ENCODE measurements at regions not wholly inside any gene's neighbourhood (a gene's known extent, or its start where the extent isn't known, plus 50 kb on each side); places are given as distances from the start of the nearest gene placed in this dataset.

- Histone ChIP-seq H3K36me3 (no peaks in the 10 kb centered on the region), H3K9me3 (replicated peaks) (peaks cover 7% of the 10 kb centered on the region), H3K27ac (replicated peaks) (no peak overlapping the region), H3K27me3 (ENCODE audit: low read depth) (no peaks in the 10 kb centered on the region), H3K4me3 (no peak overlapping the region), H3K4me1 (peaks cover 47% of the 10 kb centered on the region)
- TF ChIP-seq, protein P1, sequence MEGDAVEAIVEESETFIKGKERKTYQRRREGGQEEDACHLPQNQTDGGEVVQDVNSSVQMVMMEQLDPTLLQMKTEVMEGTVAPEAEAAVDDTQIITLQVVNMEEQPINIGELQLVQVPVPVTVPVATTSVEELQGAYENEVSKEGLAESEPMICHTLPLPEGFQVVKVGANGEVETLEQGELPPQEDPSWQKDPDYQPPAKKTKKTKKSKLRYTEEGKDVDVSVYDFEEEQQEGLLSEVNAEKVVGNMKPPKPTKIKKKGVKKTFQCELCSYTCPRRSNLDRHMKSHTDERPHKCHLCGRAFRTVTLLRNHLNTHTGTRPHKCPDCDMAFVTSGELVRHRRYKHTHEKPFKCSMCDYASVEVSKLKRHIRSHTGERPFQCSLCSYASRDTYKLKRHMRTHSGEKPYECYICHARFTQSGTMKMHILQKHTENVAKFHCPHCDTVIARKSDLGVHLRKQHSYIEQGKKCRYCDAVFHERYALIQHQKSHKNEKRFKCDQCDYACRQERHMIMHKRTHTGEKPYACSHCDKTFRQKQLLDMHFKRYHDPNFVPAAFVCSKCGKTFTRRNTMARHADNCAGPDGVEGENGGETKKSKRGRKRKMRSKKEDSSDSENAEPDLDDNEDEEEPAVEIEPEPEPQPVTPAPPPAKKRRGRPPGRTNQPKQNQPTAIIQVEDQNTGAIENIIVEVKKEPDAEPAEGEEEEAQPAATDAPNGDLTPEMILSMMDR (IDR thresholded peaks at IDR 0.05; ENCODE audit: borderline replicate concordance), result no peak
- intact Hi-C loops (cut with micrococcal nuclease), result no loop called here
- no peak for DNase-seq
Measured at GRCh38 chr15:62550106-62550505, 385.0 kb upstream of the C2CD4B start.

DNA sequence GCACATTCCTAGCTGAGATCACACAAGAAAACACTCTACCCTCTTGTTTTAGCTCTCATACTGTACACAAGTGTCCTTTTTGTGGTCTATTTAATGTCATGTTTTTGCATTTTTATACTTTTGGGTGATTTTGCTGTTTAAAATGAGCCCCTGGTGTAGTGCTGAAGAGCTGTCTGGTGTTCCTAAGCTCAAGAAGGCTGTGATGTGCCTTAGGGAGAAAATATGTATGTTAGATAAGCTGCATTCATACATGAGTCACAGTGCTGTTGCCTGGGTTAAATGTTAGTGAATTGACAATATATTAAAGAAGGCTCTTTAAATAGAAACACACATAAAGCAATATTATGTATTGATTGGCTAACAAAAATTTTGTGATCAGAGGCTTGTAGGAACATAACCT is 387.4 kb upstream of the C2CD4B start:
- no peak for DNase-seq
- no peaks in the 10 kb centered on the region for H3K36me3 ChIP-seq
- intact Hi-C loops (cut with micrococcal nuclease), result no loop called here
- H3K9me3 ChIP-seq (replicated peaks), result peaks cover 7% of the 10 kb centered on the region
- no peak overlapping the region for H3K4me3 ChIP-seq
- H3K27ac ChIP-seq (replicated peaks), result no peak overlapping the region
- TF ChIP-seq, protein P1 (IDR thresholded peaks at IDR 0.05; ENCODE audit: borderline replicate concordance), result no peak
- peaks cover 24% of the 10 kb centered on the region for H3K4me1 ChIP-seq
- no peaks in the 10 kb centered on the region for H3K27me3 ChIP-seq (ENCODE audit: low read depth)

DNA sequence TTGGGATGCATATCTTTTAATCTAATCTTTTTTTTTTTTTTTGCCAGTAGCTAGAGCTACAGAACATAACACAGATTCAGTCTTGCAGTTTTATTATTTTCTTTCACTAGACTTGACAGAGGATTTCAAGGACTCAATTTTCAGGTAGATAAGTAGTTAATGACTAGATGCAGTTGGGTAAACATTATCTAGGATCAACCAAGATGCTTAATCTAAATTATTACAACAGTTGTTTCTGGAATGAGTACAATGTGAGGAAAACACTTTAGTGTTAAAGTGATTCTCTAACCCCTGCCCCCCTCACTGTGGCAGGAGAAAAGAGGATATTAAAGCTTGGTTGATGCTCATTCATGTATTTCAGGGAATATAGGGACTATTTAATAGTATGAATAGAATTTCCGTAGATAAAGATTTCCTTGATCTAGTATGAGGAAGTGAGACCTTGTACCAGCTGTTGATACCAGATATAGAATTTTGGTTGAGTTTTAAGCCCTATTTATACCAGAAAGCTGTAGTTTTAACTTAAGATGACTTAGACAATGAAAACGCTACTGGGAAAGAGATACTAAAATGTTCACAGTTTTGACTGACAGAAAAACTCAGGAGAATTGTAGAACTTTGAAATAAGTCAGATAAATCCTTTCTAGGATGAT is 389.0 kb upstream of the C2CD4B start:
- DNase-seq, result no peak
- TF ChIP-seq, protein P1 (IDR thresholded peaks at IDR 0.05; ENCODE audit: borderline replicate concordance), result no peak
- no peak overlapping the region for H3K27ac ChIP-seq (replicated peaks)
- H3K9me3 ChIP-seq (replicated peaks), result peaks cover 7% of the 10 kb centered on the region
- peaks cover 22% of the 10 kb centered on the region for H3K4me1 ChIP-seq
- H3K27me3 ChIP-seq (ENCODE audit: low read depth), result no peaks in the 10 kb centered on the region
- intact Hi-C loops (cut with micrococcal nuclease), result no loop called here
- H3K4me3 ChIP-seq, result no peak overlapping the region
- H3K36me3 ChIP-seq, result no peaks in the 10 kb centered on the region

DNA sequence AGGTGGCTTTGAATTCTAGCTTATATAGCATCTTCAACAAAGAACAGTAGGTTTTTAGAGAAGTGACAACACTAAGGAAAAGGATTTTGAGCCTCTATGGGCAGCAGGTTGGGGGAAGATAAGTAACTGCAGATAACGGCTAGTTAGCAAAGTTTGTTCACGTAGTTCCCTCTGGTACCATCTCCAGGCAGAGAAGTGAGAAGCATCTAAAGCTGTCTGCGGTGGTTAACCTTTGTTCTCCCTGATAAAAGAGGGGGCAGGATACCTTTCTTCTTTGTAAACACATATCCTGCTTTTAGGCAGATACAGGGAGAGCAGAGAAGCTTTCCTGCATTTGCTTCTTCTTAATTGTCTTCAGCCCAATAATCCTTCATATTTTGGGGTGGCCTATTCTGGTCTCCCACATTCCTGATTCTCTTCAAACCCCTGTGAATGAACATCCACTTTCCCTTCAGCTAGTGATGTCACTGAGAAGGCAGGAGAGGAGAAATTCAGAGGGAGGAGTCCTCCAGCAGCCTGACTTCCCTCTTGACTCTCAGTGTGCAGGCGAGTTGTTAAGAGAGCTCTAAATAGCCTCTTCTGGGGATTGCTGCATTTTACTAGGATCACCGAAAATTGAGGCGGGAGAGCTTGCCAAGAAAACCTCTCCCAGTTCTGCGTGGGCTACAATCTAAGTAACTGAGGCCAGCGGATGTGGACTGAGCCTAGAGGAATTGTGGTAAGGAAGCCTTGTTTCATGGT is 393.7 kb upstream of the C2CD4B start:
- Histone ChIP-seq H3K4me1 (peaks cover 29% of the 10 kb centered on the region), H3K4me3 (no peak overlapping the region), H3K27me3 (ENCODE audit: low read depth) (no peaks in the 10 kb centered on the region), H3K27ac (replicated peaks) (peak overlapping the region; percentile 64), H3K9me3 (replicated peaks) (no peaks in the 10 kb centered on the region), H3K36me3 (no peaks in the 10 kb centered on the region)
- TF ChIP-seq, protein P1 (IDR thresholded peaks at IDR 0.05; ENCODE audit: borderline replicate concordance), result no peak
- peak; percentile 53 for DNase-seq
- intact Hi-C loops (cut with micrococcal nuclease), result no loop called here

DNA sequence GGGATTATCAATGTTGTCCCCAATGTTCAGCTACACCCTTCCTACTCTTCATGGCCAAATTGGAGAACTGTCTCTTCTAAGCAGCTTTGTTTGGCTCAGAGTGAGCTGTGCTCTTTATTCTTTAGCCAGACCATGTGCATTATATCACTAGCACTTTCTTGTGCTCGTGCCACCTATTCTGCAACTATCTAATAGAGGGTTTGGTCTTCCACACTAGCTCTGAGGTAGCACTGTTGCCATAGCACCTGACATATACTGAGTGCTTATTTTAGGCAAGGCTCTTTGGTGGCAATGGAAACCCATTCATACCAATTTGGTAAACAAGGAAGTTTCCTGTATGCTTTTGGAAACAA is 394.3 kb upstream of the C2CD4B start:
- TF ChIP-seq, protein P1 (IDR thresholded peaks at IDR 0.05; ENCODE audit: borderline replicate concordance), result no peak
- no peak for DNase-seq
- no peak overlapping the region for H3K4me3 ChIP-seq
- H3K27me3 ChIP-seq (ENCODE audit: low read depth), result no peaks in the 10 kb centered on the region
- intact Hi-C loops (cut with micrococcal nuclease), result no loop called here
- H3K9me3 ChIP-seq (replicated peaks), result no peaks in the 10 kb centered on the region
- peaks cover 33% of the 10 kb centered on the region for H3K4me1 ChIP-seq
- H3K36me3 ChIP-seq, result no peaks in the 10 kb centered on the region
- peak overlapping the region; percentile 64 for H3K27ac ChIP-seq (replicated peaks)
